GM13977 (cell line): ENCODE measurements at regions not wholly inside any gene's neighbourhood (a gene's known extent, or its start where the extent isn't known, plus 50 kb on each side); places are given as distances from the start of the nearest gene placed in this dataset.

Source experiments
- DNase-seq: peaks from one replicate; pipeline ENCODE4 v3.0.0; 2012; ENCODE audit warnings: low spot score
- in situ Hi-C: fragments of 300-500 bp; cut with MboI; formaldehyde crosslinking; loops from one replicate; pipeline ENCODE4 v1.12.0; 2022; ENCODE audit warnings: low sequenced_read_pairs, low pct_unique_long_range_greater_than_20kb, mixed read lengths, inconsistent platforms; ENCODE audit not compliant: unreplicated experiment
- TF ChIP-seq, protein P1 (sequence below): IDR thresholded peaks from 2 replicates; pipeline ENCODE4 v1.5.1; 2012; ENCODE audit warnings: mild to moderate bottlenecking, control low read depth; ENCODE audit not compliant: insufficient read depth; ENCODE audit errors: extremely low read depth, missing control alignments

DNA sequence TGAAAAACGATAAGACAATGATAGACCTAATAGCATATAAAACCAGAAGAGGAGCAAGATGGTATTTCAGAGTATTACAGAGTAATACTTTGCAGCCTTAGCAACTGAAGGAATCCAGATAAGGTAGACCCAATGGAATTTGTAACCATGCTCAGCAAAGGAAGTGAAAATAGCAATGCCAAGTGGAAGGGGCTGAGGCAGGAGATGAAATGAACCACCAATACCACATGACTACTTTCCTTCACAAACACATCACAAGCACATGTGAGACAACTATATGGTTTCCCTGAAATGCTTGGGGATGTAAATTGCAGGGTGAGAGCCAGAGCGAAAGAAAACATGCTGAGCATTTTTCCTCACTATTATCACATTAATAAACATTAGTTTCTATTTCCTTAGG is 79.8 kb upstream of the MELK start:
- DNase-seq = no peak
- TF ChIP-seq, protein P1, sequence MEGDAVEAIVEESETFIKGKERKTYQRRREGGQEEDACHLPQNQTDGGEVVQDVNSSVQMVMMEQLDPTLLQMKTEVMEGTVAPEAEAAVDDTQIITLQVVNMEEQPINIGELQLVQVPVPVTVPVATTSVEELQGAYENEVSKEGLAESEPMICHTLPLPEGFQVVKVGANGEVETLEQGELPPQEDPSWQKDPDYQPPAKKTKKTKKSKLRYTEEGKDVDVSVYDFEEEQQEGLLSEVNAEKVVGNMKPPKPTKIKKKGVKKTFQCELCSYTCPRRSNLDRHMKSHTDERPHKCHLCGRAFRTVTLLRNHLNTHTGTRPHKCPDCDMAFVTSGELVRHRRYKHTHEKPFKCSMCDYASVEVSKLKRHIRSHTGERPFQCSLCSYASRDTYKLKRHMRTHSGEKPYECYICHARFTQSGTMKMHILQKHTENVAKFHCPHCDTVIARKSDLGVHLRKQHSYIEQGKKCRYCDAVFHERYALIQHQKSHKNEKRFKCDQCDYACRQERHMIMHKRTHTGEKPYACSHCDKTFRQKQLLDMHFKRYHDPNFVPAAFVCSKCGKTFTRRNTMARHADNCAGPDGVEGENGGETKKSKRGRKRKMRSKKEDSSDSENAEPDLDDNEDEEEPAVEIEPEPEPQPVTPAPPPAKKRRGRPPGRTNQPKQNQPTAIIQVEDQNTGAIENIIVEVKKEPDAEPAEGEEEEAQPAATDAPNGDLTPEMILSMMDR = no peak
- in situ Hi-C loops = no loop called here

DNA sequence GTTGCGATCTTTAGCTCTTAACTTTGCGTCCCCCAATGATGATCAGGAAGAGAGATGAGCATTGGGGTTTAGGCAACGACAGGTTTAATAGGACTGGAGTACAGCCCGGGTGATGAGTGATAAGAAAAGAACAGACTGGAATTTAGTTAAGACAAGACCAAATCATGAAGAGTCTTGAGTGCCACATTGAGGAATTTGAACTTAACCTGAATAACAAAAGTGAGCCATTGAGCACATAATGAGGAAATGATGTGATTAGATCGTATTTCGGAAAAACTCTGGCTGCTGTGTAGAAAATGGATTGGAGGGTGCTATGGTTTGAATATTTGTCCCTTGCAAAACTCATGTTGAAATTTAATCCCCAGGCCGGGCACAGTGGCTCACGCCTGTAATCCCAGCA is 83.2 kb upstream of the MELK start:
- TF ChIP-seq, protein P1 = no peak
- in situ Hi-C loops = no loop called here

DNA sequence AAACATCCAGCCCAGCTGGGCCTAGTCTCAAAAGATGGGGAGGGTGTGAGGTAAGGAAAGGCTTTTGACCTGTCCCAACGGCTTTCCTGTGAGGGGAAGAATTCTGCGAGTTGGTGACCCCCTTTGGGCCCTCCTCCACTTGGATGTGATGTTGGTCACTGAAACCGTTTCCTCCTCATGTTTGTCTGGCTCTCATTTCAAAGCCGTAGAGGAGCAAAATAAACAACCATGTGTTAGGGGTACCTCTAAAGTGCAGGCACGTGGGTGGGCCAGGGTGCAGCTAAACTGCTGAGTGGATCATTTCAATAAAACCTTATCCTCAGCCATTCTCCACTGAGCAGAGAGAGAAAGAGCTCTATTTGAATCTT is 84.3 kb upstream of the MELK start:
- in situ Hi-C loops = no loop called here

More for the DNA sequence above, 83.2 kb upstream of the MELK start:
- DNase-seq = no peak

DNA sequence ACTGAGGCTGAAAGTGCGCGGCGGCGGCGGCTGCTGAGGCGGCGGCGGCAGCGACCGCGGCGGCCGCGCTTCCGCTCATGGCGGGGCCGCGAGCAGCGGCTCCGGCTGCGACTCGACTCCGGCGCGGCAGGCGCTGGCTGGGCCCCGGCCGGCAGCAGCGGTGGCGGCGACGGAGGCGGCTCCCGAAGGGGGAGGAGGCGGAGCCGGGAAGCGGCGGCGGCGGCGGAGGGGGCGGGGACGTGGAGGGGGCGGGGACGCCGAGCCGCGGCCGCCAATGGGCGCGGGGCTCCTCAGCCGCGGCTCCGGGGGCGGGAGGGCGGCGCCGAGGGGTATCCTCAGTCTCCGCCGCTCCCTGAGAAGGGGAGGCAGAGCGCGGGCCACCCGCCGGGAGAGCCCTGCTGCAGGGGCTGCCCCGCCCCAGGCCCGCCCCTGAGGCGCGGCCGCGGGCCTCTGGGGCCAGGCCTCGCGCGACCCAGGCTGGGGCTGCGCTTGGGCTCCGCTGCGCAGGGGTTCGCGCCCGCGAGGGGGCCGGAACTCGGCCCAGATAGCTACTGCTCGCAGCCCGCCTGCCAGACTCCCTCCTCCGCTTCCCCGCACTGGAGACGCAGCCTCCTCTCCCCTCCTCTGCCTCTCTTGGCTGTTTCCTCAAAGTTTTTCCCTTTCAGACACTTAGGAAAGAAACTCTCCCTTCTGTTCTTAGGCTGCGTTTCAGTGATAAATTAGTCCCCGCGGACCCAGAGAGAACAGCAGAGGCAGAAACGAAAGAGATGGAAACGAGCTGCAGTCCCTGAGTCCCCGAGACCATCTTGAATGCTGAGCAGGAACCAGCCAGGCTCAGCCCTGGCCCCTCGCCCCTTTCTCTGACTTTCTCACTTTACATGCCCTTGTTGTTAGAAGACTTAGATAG is 85.0 kb upstream of the MELK start:
- in situ Hi-C loops = no loop called here
- TF ChIP-seq, protein P1 = no peak
- peak; percentile 97 for DNase-seq

More for the DNA sequence above, 84.3 kb upstream of the MELK start:
- DNase-seq = no peak
- TF ChIP-seq, protein P1 = no peak

DNA sequence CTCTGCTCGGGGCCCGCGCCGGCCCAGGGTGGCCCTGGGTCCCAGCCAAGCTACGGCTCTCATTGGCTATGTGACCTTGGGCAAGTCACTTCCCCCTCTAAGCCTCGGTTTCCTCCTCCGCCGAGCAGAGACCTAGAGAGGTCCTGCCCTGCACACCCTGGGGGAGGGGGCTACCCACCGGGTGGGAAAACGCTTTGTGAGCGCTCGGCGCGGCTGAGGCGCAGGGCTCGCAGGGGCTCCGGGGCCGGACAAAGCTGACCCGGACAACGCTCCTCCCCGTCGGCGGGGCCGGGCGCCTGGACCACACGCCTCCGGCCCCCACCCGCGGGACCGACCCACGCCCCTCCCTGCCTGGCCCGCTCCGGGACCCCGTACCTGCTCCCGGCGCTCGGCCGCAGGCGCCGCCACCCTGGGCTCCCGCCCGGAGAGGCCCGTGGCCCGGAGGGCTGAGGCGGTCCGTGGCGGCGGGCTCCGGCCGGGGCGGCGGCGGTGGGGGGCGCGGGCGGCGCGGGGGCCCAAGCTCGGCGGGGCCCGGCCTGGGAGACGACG is 85.7 kb upstream of the MELK start:
- TF ChIP-seq, protein P1 = no peak
- in situ Hi-C loops = no loop called here
- peak; percentile 53 for DNase-seq

DNA sequence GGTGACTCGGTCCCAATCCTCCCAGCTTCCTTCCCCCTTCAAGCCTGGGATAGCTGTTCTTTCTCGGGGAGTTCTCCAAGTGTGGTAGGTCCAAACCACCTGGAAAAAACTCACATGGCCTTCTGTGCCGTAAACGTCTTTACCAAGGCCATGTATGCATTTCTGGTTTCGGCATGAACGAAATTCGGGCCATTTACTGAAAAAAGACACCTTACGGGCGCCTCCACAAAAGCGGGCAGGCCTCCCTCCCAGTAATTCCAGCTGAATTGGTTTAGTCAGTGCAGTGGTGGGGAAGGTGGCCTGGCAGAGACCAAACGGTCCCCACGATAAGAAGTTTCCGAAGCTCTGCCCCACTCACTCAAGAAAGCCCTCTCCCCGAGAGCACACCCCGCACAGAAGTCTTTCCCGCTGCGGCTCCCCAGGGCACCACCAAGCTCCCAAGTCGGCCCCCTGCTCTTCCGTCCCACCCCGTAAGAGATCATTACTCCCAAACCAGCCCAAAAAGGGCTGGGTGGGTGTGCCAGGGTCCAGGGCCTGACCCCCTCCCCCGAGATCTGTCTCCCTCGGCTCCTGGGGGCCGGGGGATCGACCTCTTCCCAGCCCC is 86.3 kb upstream of the MELK start:
- in situ Hi-C loops = no loop called here
- TF ChIP-seq, protein P1 = no peak
- no peak for DNase-seq
